Right lobe of liver (tissue), 4 donors: ENCODE measurements at regions not wholly inside any gene's neighbourhood (a gene's known extent, or its start where the extent isn't known, plus 50 kb on each side); places are given as distances from the start of the nearest gene placed in this dataset.

ENCODE experiments used
- CTCF ChIP-seq, 4 donors: fragments of 200-600 bp in 3 of 4; fragments of 450-650 bp in 1 of 4; IDR thresholded peaks; one replicate each; pipeline versions ENCODE4 v1.5.1 to v1.8.0; 2016 to 2022; ENCODE audit warnings: antibody characterized with exemption in 4 of 4, mild to moderate bottlenecking in 2 of 4
- POLR2A ChIP-seq: fragments of 450-650 bp; IDR thresholded peaks from one replicate; pipeline ENCODE4 v1.6.1; 2017; ENCODE audit warnings: antibody characterized with exemption, mild to moderate bottlenecking
- donor health status: DM: no; HTN: no; CAD: no.
- donor health status: DM: no; HTN: no; CAD: no.
- donor health status: DM: no; HTN: yes; CAD: no.

- TF ChIP-seq CTCF (IDR thresholded peaks at IDR 0.05) (peak in 2 of 4 donors; percentile 15 to 28), POLR2A (no peak)
These were observed 444.4 kb upstream of the IGFBP7 start for GRCh38 chr4:57554556-57555092.
